GM12875 (cell line): ENCODE measurements at regions not wholly inside any gene's neighbourhood (a gene's known extent, or its start where the extent isn't known, plus 50 kb on each side); places are given as distances from the start of the nearest gene placed in this dataset.

Experiments
- H3K4me3 ChIP-seq: one replicate; pipeline ENCODE4 v1.5.1; 2011; ENCODE audit warnings: low read depth, low read length, control low read depth
- CTCF ChIP-seq: IDR thresholded peaks from 2 replicates; pipeline ENCODE4 v1.5.1; 2011; ENCODE audit warnings: low read depth, mild to moderate bottlenecking, control low read depth, inconsistent platforms, low read length, moderate library complexity, borderline replicate concordance; ENCODE audit not compliant: insufficient read depth

- H3K4me3 ChIP-seq, result no peak overlapping the region
- no peak for TF ChIP-seq CTCF
Observed at GRCh38 chr6:114989279-114989964, 646.6 kb upstream of the HS3ST5 start.

- no peak overlapping the region for H3K4me3 ChIP-seq
- TF ChIP-seq CTCF, result no peak
Observed at GRCh38 chr6:114987281-114987680, 644.5 kb upstream of the HS3ST5 start.

- no peak overlapping the region for H3K4me3 ChIP-seq
- no peak for TF ChIP-seq CTCF
Observed at GRCh38 chr6:114955363-114955762, 612.5 kb upstream of the HS3ST5 start.

GRCh38 chr6:114952229-114952628 is 609.4 kb upstream of the HS3ST5 start:
- no peak overlapping the region for H3K4me3 ChIP-seq

GRCh38 chr6:114945392-114945791 is 602.6 kb upstream of the HS3ST5 start:
- TF ChIP-seq CTCF, result no peak
- no peak overlapping the region for H3K4me3 ChIP-seq

More at GRCh38 chr6:114952229-114952628, 609.4 kb upstream of the HS3ST5 start:
- no peak for TF ChIP-seq CTCF

- no peak for TF ChIP-seq CTCF
- no peak overlapping the region for H3K4me3 ChIP-seq
Observed at GRCh38 chr6:114941078-114941477, 598.3 kb upstream of the HS3ST5 start.

GRCh38 chr6:114940181-114940580 is 597.4 kb upstream of the HS3ST5 start:
- no peak for TF ChIP-seq CTCF
- H3K4me3 ChIP-seq, result no peak overlapping the region
